IMR-90 (cell line): ENCODE measurements at regions not wholly inside any gene's neighbourhood (a gene's known extent, or its start where the extent isn't known, plus 50 kb on each side); places are given as distances from the start of the nearest gene placed in this dataset.

Experiments
- ATAC-seq: fragments of 200-7000 bp; cut with Tn5 transposase; 2 replicates; pipeline ENCODE4 v1.9.1; 2020; ENCODE audit warnings: low read depth, mild to moderate bottlenecking, moderate library complexity
- BruUV-seq: library from RNA; stranded (reverse); fragments of 400-500 nt; replicated peaks from 2 replicates; lab custom pipeline; 2021; lab: Mats Ljungman, UMichigan
- CTCF ChIA-PET: fragments of 300-600 bp; formaldehyde crosslinking; extraction: SDS; loops from one replicate; lab custom pipeline; 2021; ENCODE audit warnings: antibody characterized with exemption; lab: Yijun Ruan, JAX
- POLR2A ChIA-PET: fragments of 300-600 bp; sonication (Branson Sonifier 250); formaldehyde crosslinking; loops from one replicate; lab custom pipeline; 2022; ENCODE audit warnings: antibody characterized with exemption; ENCODE audit not compliant: unreplicated experiment; lab: Charles Lee
- DNase-seq: peaks from one replicate; pipeline ENCODE4 v3.0.0; 2013
- H2AFZ ChIP-seq: replicated peaks from 2 replicates; pipeline ENCODE3; 2013; ENCODE audit warnings: low read length, mild to moderate bottlenecking; ENCODE audit not compliant: poor library complexity
- H2AK5ac ChIP-seq: 2 replicates; pipeline ENCODE4 v1.6.1; 2013; ENCODE audit warnings: low read depth, low read length, inconsistent platforms
- H2AK9ac ChIP-seq: replicated peaks from 2 replicates; pipeline ENCODE3; 2013; ENCODE audit warnings: mild to moderate bottlenecking, low read depth, low read length, moderate library complexity; ENCODE audit not compliant: poor library complexity
- H2BK120ac ChIP-seq: 2 replicates; pipeline ENCODE4 v1.6.1; 2013; ENCODE audit warnings: low read depth, low read length, inconsistent platforms
- H2BK15ac ChIP-seq: 3 replicates; pipeline ENCODE4 v1.6.1; 2013; ENCODE audit warnings: low read depth, low read length, inconsistent platforms
- H2BK20ac ChIP-seq: 2 replicates; pipeline ENCODE4 v1.6.1; 2013; ENCODE audit warnings: low read depth, mild to moderate bottlenecking, inconsistent platforms, low read length, moderate library complexity
- H2BK5ac ChIP-seq: 2 replicates; pipeline ENCODE4 v1.6.1; 2013; ENCODE audit warnings: mild to moderate bottlenecking, low read depth, low read length, inconsistent platforms; ENCODE audit not compliant: poor library complexity, severe bottlenecking
- H3K14ac ChIP-seq: replicated peaks from 2 replicates; pipeline ENCODE4 v1.6.1; 2013; ENCODE audit warnings: low read depth, low read length, inconsistent platforms
- H3K18ac ChIP-seq: 2 replicates; pipeline ENCODE4 v1.6.1; 2013; ENCODE audit warnings: low read depth, low read length, control low read depth
- H3K23ac ChIP-seq: 2 replicates; pipeline ENCODE4 v1.6.1; 2013; ENCODE audit warnings: low read depth, low read length, inconsistent platforms
- H3K27ac ChIP-seq: 2 replicates; pipeline ENCODE4 v1.5.1; 2013; ENCODE audit warnings: mild to moderate bottlenecking, control low read depth, low read length; ENCODE audit not compliant: insufficient read depth
- H3K27me3 ChIP-seq: 2 replicates; pipeline ENCODE4 v1.6.1; 2013; ENCODE audit warnings: low read length; ENCODE audit not compliant: control insufficient read depth, insufficient read depth
- H3K36me3 ChIP-seq: 2 replicates; pipeline ENCODE4 v1.6.1; 2013; ENCODE audit warnings: low read length, mixed read lengths; ENCODE audit not compliant: control insufficient read depth, insufficient read depth
- H3K4ac ChIP-seq: 2 replicates; pipeline ENCODE4 v1.6.1; 2013; ENCODE audit warnings: low read depth, low read length, inconsistent platforms
- H3K4me1 ChIP-seq: 2 replicates; pipeline ENCODE4 v1.6.1; 2013; ENCODE audit warnings: low read length, mixed read lengths; ENCODE audit not compliant: control insufficient read depth, insufficient read depth
- H3K4me2 ChIP-seq: 2 replicates; pipeline ENCODE4 v1.6.1; 2013; ENCODE audit warnings: low read depth, mild to moderate bottlenecking, control low read depth, low read length, moderate library complexity
- H3K4me3 ChIP-seq: 2 replicates; pipeline ENCODE4 v1.5.1; 2013; ENCODE audit warnings: low read depth, mild to moderate bottlenecking, control low read depth, low read length, moderate library complexity; ENCODE audit not compliant: insufficient read depth
- H3K56ac ChIP-seq: 2 replicates; pipeline ENCODE4 v1.6.1; 2013; ENCODE audit warnings: low read length, inconsistent platforms; ENCODE audit not compliant: insufficient read depth; ENCODE audit errors: extremely low read depth
- H3K79me1 ChIP-seq, 2 experiments: 2 replicates each; pipeline ENCODE4 v1.6.1; 2013; ENCODE audit warnings: low read length in 2 of 2, inconsistent platforms in 1 of 2, low read depth in 1 of 2
- H3K9ac ChIP-seq: 2 replicates; pipeline ENCODE4 v1.6.1; 2013; ENCODE audit warnings: low read depth, low read length, control low read depth
- H3K9me1 ChIP-seq: 2 replicates; pipeline ENCODE4 v1.6.1; 2013; ENCODE audit warnings: low read length, inconsistent platforms; ENCODE audit not compliant: insufficient read depth
- H3K9me3 ChIP-seq: 2 replicates; pipeline ENCODE4 v1.6.1; 2013; ENCODE audit warnings: low read length; ENCODE audit not compliant: control insufficient read depth, insufficient read depth
- H4K20me1 ChIP-seq: 2 replicates; pipeline ENCODE4 v1.6.1; 2013; ENCODE audit warnings: low read length, inconsistent platforms; ENCODE audit not compliant: insufficient read depth
- H4K5ac ChIP-seq: 2 replicates; pipeline ENCODE4 v1.6.1; 2013; ENCODE audit warnings: mild to moderate bottlenecking, low read depth, low read length, control low read depth
- H4K8ac ChIP-seq, 2 experiments: 2 replicates each; pipeline ENCODE4 v1.6.1; 2013; ENCODE audit warnings: low read depth in 2 of 2, low read length in 2 of 2, control low read depth in 1 of 2, inconsistent platforms in 1 of 2
- H4K91ac ChIP-seq: 2 replicates; pipeline ENCODE4 v1.6.1; 2013; ENCODE audit warnings: low read depth, low read length, inconsistent platforms; ENCODE audit not compliant: insufficient read depth
- CEBPB ChIP-seq: IDR thresholded peaks from 2 replicates; pipeline ENCODE4 v1.6.1; 2012; ENCODE audit warnings: low read depth, low read length, improper control_type of control experiment
- CHD1 ChIP-seq: IDR thresholded peaks from 2 replicates; pipeline ENCODE4 v1.6.1; 2012; ENCODE audit warnings: low read depth, low read length, improper control_type of control experiment
- CTCF ChIP-seq: conservative IDR thresholded peaks from 2 replicates; pipeline ENCODE4 v1.5.1; 2012; ENCODE audit warnings: mild to moderate bottlenecking, low read depth, low read length, improper control_type of control experiment
- ELK1 ChIP-seq: fragments of 150-350 bp; IDR thresholded peaks from 2 replicates; pipeline ENCODE4 v1.6.1; 2016; ENCODE audit warnings: low read depth, mild to moderate bottlenecking, low read length, moderate library complexity, borderline replicate concordance
- FOS ChIP-seq: fragments of 150-350 bp; IDR thresholded peaks from 2 replicates; pipeline ENCODE4 v1.6.1; 2016; ENCODE audit warnings: low read depth, low read length
- MAFK ChIP-seq: IDR thresholded peaks from 2 replicates; pipeline ENCODE4 v1.6.1; 2012; ENCODE audit warnings: low read depth, low read length, improper control_type of control experiment
- MAZ ChIP-seq: IDR thresholded peaks from 2 replicates; pipeline ENCODE4 v1.6.1; 2012; ENCODE audit warnings: low read depth, mild to moderate bottlenecking, low read length, improper control_type of control experiment, moderate library complexity, borderline replicate concordance
- MXI1 ChIP-seq: IDR thresholded peaks from 2 replicates; pipeline ENCODE4 v1.6.1; 2012; ENCODE audit warnings: low read depth, mild to moderate bottlenecking, low read length, moderate library complexity, borderline replicate concordance
- NFE2L2 ChIP-seq: fragments of 150-350 bp; IDR thresholded peaks from 2 replicates; pipeline ENCODE4 v1.6.1; 2016; ENCODE audit warnings: low read depth, mild to moderate bottlenecking, low read length
- POLR2A ChIP-seq: IDR thresholded peaks from 2 replicates; pipeline ENCODE4 v1.6.1; 2012; ENCODE audit warnings: mild to moderate bottlenecking, low read depth, low read length
- RAD21 ChIP-seq: IDR thresholded peaks from 2 replicates; pipeline ENCODE4 v1.6.1; 2012; ENCODE audit warnings: low read length, improper control_type of control experiment
- RCOR1 ChIP-seq: IDR thresholded peaks from 2 replicates; pipeline ENCODE4 v1.6.1; 2012; ENCODE audit warnings: mild to moderate bottlenecking, low read length, improper control_type of control experiment; ENCODE audit not compliant: insufficient replicate concordance
- SMC3 ChIP-seq: fragments of 150-350 bp; IDR thresholded peaks from 2 replicates; pipeline ENCODE4 v1.6.1; 2016; ENCODE audit warnings: low read depth, mild to moderate bottlenecking, antibody characterized with exemption, low read length, moderate library complexity
- WGBS, 2 experiments: methylation state at CpG; one replicate each; pipeline versions ENCODE4 v1.1.5 to v1.1.7; 2013; ENCODE audit warnings: missing lambda C conversion rate in 2 of 2; ENCODE audit not compliant: insufficient read length in 1 of 2; ENCODE audit errors: extremely low coverage in 2 of 2; 5-methylcytosine and 5-hydroxymethylcytosine counted together
- dilution Hi-C: fragments of 300-500 bp; cut with HindIII; formaldehyde crosslinking; loops from one replicate; pipeline ENCODE4 v1.14.3; 2018; ENCODE audit warnings: low sequenced_read_pairs; ENCODE audit not compliant: unreplicated experiment
- in situ Hi-C: fragments of 300-500 bp; cut with MboI; formaldehyde crosslinking; loops from 3 replicates; pipeline ENCODE4 v1.14.3; 2019; ENCODE audit warnings: low sequenced_read_pairs, inconsistent platforms, mixed read lengths
- intact Hi-C: fragments of 100-400 bp; cut with micrococcal nuclease; formaldehyde crosslinking; loops from 2 replicates; pipeline ENCODE4 v1.10.0; 2022

DNA sequence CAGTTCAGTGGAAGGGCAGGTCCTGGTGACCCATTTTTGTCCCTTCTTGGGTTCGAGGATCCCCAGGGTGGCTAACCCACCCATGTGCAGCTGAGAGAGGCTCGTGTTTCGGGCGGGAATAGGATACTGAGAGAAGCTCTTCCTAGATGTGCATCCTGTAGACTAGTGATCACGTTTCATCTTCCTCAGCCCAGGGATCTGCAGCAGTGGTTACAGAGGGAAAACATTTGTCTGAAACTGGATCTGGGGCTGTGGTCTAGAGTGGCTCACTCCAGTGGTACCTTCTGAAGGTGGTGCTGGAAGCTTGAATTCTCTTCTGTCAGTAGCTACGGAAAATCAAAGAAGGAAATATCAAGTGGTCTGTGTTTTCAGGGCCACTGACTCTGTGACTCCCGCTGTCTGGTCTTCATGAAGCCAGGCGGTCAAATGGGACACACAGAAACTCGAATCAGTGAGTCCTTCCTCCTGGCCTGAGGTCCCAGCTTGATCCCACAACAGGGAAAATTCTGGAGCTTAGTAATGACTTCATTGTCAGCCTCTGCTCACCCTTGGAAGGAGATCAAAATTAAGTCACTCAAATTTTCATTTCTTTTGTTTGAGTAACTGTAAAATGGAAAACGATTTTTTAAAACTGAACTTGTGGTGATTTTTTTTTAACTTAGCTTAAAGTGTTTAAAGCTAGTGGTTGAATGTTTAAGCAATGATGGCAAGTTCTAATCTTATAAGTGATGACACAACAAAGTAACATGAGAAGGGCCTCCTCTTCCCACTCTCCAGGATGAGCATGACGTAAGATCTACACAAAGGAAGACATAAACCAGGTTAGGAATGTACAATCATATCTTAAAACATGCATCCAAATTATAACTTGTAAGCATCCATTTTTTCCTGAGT lies 469.3 kb upstream of the KLF6 start (continued):
- no peak for TF ChIP-seq CTCF

GRCh38 chr10:4252701-4253100 lies 467.7 kb upstream of the KLF6 start:
- H3K9me3 ChIP-seq, result peaks cover 4% of the 10 kb centered on the region; the same call in 1 of the 2 replicates
- H3K27me3 ChIP-seq, result no peaks in the 10 kb centered on the region
- ChIA-PET POLR2A (no interaction called here), CTCF (interaction anchor here (0.9 kb wide), 1 partner anchor 14 kb away, joined by 3 read pairs; no protein-coding TSS in a partner anchor)
- BruUV-seq, result no TSS peak
- peaks cover 9% of the 10 kb centered on the region for H3K9me1 ChIP-seq
- dilution Hi-C loops, result no loop called here
- WGBS, 2 experiments, result no CpG with 5 or more reads among the region's 2 CpGs
- H3K23ac ChIP-seq, result 0 out of 2 replicates have a peak overlapping the region, but pooled peaks have one; percentile 31
- H3K18ac ChIP-seq, result peak overlapping the region; percentile 57; the same call in 1 of the 2 replicates
- H3K4me3 ChIP-seq, result no peak overlapping the region
- H3K27ac ChIP-seq, result no peak overlapping the region
- peaks cover 8 to 47% of the 10 kb centered on the region in 2 experiments; a peak in 2 of 4 replicates for H3K79me1 ChIP-seq
- peak overlapping the region; percentile 5 for H2BK5ac ChIP-seq
- H3K56ac ChIP-seq, result no peak overlapping the region
- H3K36me3 ChIP-seq, result no peaks in the 10 kb centered on the region
- no peak for DNase-seq
- peak overlapping the region; percentile 82; the same call in 1 of the 2 replicates for H2BK120ac ChIP-seq
- H2BK20ac ChIP-seq, result peak overlapping the region; percentile 75; the same call in 1 of the 2 replicates
- no peak overlapping the region for H3K4me2 ChIP-seq
- H2AFZ ChIP-seq, result no peak overlapping the region
- no peak for TF ChIP-seq CHD1
- TF ChIP-seq CEBPB, result no peak
- no peak for TF ChIP-seq RAD21
- no peak for TF ChIP-seq POLR2A
- no peak for TF ChIP-seq RCOR1
- TF ChIP-seq NFE2L2, result no peak
- no peak for TF ChIP-seq MAFK
- no peak for TF ChIP-seq SMC3
- TF ChIP-seq FOS, result no peak
- TF ChIP-seq ELK1, result no peak
- no peak for TF ChIP-seq MXI1
- TF ChIP-seq MAZ, result no peak
- no peaks in the 10 kb centered on the region for H4K20me1 ChIP-seq
- no peak for ATAC-seq
- peak overlapping the region; percentile 79; the same call in 1 of the 2 replicates for H3K14ac ChIP-seq
- in situ Hi-C loops, result loop anchor here (25.0 kb wide), 1 partner anchor 510 kb away; no protein-coding TSS in a partner anchor
- no peak overlapping the region for H2AK9ac ChIP-seq
- H4K91ac ChIP-seq, result peak overlapping the region; percentile 34; the same call in 1 of the 2 replicates
- no peak overlapping the region for H2AK5ac ChIP-seq
- peak overlapping the region; percentile 54; the same call in 1 of the 2 replicates for H3K4ac ChIP-seq
- intact Hi-C loops, result no loop called here
- peaks cover 9% of the 10 kb centered on the region for H3K4me1 ChIP-seq
- H3K9ac ChIP-seq, result no peak overlapping the region
- peak overlapping the region; percentile 88; the same call in 2 of the 3 replicates for H2BK15ac ChIP-seq
- H4K5ac ChIP-seq, result no peak overlapping the region
- H4K8ac ChIP-seq, result peak overlapping the region; percentile 60 to 63; a peak in 3 of 4 replicates
